Endothelial cell of umbilical vein (primary cell): ENCODE measurements at regions not wholly inside any gene's neighbourhood (a gene's known extent, or its start where the extent isn't known, plus 50 kb on each side); places are given as distances from the start of the nearest gene placed in this dataset.

Experiments
- CTCF ChIP-seq, 2 donors: IDR thresholded peaks; 1 replicate in 1 of 2; 2 replicates in 1 of 2; pipeline ENCODE4 v1.5.1; 2011; ENCODE audit warnings: low read length in 2 of 2, mild to moderate bottlenecking in 2 of 2, moderate library complexity in 2 of 2, control low read depth in 1 of 2, inconsistent platforms in 1 of 2, low read depth in 1 of 2; ENCODE audit not compliant: insufficient read depth in 1 of 2; ENCODE audit errors: extremely low read depth in 1 of 2
- EZH2 ChIP-seq: IDR thresholded peaks from 2 replicates; pipeline ENCODE4 v1.6.1; 2012; ENCODE audit warnings: borderline replicate concordance, low read depth, mild to moderate bottlenecking, moderate library complexity, low read length, inconsistent platforms; ENCODE audit not compliant: severe bottlenecking
- GATA2 ChIP-seq: IDR thresholded peaks from 2 replicates; pipeline ENCODE4 v1.7.0; 2011; ENCODE audit warnings: low read depth, mild to moderate bottlenecking, moderate library complexity, mixed read lengths, low read length; ENCODE audit not compliant: insufficient read length, insufficient read depth
- JUN ChIP-seq: IDR thresholded peaks from 2 replicates; pipeline ENCODE4 v1.6.1; 2011; ENCODE audit warnings: borderline replicate concordance, low read depth; ENCODE audit not compliant: insufficient read length, insufficient read depth
- MYC ChIP-seq: IDR thresholded peaks from one replicate; pipeline ENCODE4 v1.6.1; 2011; ENCODE audit warnings: mild to moderate bottlenecking, low read depth, low read length
- POLR2A ChIP-seq: IDR thresholded peaks from 2 replicates; pipeline ENCODE4 v1.6.1; 2012; ENCODE audit warnings: low read depth, mild to moderate bottlenecking, control low read depth, low read length

GRCh38 chr15:69538379-69538778, 85.8 kb downstream of the RPLP1 start:
- TF ChIP-seq CTCF (IDR thresholded peaks at IDR 0.05; ENCODE audit: extremely low read depth in 1 of 2, insufficient read depth in 1 of 2, low read depth in 1 of 2, low read length in 2 of 2) (no peak), POLR2A (no peak), JUN (no peak), EZH2 (no peak), MYC (no peak), GATA2 (no peak)
